Mucosa of gallbladder (tissue), 1 donor: ENCODE measurements at regions not wholly inside any gene's neighbourhood (a gene's known extent, or its start where the extent isn't known, plus 50 kb on each side); places are given as distances from the start of the nearest gene placed in this dataset.
"Not testable (repeated sequence)": the region's sequence is repeated elsewhere in the genome, so short reads cannot be mapped to it uniquely, and the experiment has no call there.

Experiments used
- DNase-seq: peaks from one replicate; pipeline ENCODE4 v3.0.0-alpha.2; 2020; ENCODE audit warnings: low spot score
- donor health status: DM: no; HTN: no; CAD: no.

DNA sequence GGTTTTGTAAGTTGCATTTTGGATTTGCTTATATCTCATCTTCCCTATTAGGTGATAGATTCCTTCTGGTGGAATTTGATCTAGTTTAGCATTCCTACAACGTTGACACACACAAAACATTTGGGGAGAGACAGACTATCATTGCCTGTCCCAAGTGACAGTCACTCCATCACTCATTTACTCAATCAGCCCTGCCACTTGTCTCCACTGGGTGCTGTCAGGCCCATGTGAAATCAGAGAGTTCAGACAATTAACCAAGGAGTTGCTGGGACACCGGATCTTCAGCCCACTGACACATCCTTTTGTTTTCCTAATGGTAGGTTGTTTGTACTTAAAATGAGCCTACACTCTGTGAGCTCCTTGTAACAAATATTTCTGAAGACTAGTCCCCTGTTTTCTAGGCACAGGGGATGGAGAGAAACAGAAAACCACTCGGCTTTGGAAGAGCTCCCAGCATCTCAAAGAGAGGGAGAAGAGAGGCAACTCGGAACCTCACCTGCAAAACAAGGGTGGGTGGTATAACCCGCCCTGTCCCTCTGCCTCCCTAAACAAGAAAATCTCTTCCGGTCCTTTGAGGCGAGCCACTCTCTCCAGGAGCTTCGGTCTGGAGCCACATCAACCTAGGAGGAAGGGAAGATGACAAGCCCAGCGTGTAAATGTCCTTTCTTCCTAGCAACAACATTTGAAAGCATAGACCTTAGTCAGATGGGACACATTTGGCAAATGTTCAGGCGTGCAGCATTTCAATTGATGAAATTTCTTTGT, 440.9 kb upstream of the KLF12 start:
- DNase-seq = no peak

DNA sequence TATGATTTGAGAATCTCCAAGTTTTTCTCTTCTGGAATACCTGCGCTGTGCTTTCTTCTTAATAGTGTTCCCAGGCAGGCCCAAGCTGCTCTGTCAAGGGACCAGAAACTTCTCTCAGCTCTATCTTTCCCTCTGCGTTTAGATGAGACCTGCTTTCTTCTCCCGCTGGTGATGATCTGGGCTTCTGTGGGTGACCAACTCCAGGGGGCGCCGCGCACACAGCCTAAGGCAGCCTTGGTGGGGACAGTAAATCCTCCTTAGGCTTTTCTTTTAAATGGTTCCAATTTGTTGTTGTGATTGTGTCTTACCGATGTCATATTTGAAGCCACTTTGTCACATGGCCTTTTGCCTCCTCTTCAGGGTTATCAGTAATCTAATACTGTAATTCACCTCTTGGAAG, 439.4 kb upstream of the KLF12 start:
- DNase-seq = no peak

DNA sequence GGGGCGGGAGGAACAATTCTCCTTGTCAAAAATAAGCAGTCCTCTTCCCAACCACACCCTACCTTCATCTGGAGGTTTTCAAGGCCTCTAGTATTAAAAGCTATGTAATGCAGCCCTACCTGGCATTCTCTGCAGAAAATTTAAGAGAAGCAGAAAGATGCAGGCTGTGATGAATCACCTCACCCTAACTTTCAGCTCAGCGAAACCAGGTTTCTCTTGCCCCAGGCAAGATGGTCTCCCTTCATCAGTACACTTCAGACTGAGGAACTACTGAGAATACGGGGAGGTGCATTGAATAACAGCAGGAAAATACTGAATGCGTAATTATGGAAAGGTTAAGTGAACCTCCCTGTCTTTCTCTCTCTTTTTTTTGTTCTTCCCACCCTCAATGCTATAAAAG, 437.6 kb upstream of the KLF12 start:
- no peak for DNase-seq

DNA sequence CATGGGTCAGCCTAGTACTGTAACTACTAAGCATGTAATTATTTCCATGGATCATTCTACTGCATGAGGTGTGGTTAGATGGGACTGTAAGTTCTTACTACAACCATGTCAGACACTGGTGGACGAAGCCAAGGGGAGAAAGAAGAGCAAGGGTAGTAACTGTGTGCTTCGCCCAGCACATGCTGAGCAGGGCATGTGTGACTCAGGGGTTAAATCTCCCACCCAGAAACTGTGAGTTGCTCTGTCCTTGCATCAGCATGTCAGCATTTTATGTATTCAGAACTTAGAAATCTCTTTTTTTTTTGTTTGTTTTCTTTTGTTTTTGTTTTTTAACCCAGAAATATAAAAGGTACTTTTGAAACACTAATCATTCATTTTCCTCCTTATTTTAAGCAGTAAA, 436.6 kb upstream of the KLF12 start:
- no peak for DNase-seq

DNA sequence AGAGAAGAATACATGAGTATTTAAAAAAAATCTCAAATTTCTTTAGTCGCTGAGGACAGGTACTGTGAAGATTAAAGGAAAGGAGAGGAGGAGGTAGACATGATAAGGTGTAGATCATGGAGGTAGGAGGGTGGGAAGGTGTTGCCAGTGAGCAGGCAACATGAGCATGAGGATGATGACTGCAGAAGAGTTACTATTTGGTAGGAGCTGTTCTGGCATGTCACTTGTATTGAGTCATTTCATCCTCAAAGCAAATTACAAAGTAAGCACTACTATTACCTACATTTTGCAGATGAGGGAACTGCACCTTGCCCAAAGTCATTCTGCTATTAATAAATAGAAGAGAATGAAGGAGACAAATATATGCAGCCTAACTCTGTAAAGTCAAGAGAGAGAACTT, 435.8 kb upstream of the KLF12 start:
- DNase-seq = no peak

DNA sequence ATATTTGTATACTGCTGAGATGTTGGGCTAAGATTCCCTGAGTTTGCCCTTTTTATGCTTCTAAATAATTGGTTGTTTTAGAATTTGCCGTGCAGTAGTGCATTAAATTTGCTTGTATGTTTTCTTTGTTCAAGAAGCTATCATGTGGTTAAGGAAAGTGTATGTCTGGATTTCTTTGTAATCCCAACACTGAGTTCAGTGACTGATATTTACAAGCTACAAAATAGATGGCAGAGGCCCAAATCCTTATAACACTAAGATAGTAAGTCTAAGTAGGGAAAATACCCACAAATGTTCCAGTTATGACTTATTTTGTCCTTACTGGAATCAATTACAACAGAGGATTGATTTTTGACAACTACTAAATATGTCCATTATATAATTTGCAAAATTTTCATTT, 435.0 kb upstream of the KLF12 start:
- DNase-seq = no peak

DNA sequence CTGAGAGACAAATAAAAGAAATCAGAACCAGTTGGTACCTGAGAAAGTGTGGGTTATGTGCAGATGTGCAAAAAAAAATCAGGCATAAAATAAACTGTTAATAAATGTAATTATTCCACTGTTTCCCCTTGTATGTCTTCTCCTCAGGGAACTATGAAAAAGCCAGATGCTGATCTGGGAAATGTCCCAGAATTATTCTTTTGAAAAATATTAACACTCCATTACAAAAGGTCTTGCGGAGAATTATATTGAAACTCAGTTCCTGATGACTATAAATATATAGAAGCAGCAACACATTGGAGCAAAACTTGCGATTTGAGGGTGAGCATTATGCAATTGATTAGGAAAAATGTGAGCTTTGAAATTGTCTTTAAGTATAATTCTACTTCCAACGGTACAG, 433.3 kb upstream of the KLF12 start:
- no peak for DNase-seq

DNA sequence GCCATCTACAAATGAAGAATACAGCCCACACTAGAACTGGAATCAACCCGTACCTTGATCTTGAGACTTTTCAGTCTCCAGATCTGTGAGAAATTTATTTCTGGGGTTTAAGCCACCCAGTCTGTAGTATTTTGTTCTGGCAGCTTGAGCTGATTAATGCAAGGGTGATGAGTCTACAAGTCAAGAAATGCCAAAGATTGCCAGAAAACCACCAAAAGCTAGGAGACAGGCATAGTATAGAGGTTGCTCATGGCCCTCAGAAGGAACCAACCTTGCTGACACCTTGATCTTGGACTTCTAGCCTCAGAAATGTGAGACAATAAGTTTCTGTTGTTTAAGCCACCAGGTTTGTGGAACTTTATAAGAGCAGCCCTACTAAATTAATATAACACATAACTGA, 428.2 kb upstream of the KLF12 start:
- DNase-seq = no peak

DNA sequence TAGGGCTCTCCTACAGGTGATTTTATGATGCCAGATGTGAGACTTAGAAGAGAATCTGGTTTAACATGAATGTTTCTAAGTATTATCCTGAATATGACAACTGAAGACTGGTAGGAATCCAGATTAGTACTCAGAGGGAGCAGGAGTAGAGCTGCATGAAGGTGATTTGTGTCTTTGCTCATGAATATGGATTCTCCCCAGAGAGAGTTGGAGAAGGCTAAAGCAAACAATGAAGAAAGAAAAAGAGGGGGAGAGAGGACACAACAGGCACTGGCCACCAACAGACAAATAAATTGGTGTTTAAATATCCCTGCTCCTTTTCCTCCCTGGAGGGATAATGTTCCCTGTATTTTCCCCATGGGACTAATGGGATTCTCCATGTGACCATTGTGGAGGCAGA, 427.0 kb upstream of the KLF12 start:
- DNase-seq = no peak

DNA sequence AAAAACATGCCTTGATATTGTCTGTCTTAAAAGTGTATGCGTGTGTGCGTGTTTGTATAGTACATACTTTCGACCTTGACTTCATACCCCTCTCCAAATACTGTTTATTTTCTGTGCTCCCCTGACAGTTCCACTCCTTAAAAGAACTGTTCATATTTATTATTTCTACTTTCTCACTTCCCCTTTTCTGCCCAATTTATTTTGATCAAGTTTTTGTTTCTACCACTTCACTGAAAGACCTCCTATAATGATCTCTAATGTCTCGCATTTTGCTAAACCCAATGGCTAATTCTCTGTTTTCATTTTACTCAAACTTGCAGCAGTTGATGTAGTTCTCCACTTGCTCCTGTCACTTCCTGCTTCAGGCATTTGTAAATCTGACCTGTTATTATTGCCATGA, 426.1 kb upstream of the KLF12 start:
- DNase-seq = no peak

DNA sequence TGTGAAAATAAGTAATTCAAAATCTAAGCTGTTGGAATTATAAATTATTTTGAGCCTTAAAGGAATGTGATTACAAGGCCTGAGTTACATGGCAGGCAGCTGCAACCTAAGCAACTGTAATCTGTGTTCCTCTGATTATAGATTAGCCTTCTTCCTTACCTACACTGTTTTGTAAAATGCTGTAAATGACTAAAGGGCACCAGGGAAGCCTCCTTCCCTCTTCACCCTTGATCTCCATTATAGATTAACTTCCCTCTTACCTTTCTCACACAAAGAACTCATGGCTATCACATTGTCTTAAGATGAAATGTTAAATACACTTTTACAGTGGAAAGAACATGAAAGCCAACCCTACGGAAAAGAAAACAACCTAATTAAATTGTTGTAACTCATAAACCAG, 423.7 kb upstream of the KLF12 start:
- no peak for DNase-seq

DNA sequence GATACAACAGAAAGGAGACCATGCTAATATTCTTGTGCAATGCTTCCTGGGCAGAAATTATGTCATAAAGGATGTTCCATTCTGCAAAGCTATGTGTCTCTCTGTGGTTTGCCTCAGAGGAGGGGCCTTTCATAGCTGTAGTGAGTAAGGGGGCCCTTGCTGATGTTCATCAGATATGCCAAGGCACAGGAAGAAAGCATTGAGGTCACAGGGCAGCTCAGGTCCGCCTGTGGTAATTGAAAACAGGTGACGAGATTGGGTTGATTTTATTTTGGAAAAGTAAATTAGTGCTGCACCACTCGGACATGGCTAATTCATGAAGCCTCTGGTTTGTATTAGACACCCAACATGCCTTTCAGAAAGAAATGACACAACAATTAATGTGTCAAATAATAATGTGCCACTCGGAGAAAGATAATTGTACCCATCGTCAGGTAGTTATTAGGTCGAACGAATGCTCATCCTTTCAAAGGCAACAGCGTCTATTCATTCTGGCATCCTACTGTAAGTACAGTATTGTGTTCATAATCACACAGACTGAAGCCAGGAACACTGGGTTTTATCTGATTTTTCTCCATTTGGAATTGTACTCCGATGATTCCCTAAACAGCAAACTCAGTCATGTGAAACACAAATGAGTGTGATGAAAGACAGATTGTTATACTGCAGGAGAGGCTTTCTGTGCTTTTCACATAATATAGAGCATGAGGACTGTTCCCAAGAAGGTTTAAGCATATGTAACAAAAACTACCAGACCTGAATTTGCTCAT, 421.6 kb upstream of the KLF12 start:
- no peak for DNase-seq

DNA sequence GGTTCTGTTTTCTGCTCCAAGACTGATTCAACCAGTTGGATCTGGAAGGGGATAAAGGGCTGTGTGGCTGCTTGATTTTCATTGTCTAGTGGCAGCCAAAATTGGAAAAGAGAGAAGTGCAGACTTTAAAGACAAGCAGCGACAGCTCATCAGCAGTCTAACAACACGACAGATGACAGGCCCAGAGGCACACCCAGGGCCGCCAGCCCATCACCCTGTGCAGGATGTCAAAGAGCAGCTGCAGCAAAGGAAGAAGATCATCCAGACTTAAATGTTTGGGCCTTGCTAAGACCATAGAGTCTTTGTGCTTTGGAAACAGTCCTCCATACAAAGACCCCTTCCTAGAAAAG, 421.0 kb upstream of the KLF12 start:
- DNase-seq = no peak

DNA sequence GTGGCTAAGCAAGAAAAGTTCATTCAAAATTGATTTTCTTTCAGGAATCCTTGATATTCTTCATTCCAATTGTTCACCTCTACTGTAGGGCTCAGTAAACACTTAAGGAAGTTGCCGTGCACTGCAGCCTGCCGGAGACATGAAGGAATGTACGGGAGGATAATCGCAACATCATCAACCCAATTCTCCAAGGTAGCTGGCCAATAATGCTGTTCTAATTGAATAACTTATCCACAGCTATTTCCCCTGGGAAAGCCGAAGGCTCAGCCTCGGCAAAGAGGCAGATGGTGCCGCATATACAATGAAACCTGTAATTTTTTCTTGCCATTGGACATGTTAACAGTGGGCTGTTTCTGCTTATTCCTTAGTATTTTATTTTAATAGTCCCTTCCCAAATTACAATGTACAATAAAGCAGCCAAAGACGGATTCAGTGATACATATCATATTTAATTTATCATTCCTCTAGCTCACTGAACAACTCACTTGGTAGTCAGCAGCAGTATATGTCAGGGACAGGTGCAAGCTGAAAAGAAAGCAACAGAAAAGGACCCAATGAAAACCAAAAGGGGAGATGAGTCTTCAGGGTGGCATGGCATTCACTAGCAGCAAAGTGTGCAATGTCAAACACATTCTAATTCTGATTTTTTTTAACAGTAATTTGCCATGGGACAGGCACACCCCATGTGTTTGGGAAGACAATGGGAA, 420.5 kb upstream of the KLF12 start:
- DNase-seq = no peak

DNA sequence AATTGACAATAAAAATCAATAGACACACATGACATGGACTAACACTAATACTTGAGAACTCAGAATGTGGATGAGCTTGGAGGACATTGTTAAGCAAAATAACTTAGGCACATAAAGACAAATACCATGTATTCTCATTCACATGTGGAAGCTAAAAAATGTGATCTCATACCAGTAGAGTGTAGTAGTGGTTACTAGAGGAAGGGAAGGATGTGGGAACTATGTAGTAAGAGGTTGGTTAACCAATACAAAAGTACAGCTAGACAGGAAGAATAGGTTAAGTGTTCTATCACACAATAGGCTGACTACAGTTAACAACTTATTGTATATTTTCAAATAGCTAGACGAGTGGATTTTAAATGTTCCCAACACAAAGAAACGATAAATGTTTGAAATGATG, 415.8 kb upstream of the KLF12 start:
- DNase-seq = no peak

DNA sequence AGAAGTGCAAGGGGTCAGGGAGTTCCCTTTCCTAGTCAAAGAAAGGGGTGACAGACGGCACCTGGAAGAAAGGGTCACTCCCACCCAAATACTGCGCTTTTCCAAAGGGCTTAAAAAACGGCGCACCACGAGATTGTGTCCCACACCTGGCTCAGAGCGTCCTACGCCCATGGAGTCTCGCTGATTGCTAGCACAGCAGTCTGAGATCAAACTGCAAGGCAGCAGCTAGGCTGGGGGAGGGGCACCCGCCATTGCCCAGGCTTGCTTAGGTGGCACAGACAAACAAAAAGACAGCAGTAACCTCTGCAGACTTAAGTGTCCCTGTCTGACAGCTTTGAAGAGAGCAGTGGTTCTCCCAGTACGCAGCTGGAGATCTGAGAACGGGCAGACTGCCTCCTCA, 402.4 kb upstream of the KLF12 start:
- not testable (repeated sequence) for DNase-seq

DNA sequence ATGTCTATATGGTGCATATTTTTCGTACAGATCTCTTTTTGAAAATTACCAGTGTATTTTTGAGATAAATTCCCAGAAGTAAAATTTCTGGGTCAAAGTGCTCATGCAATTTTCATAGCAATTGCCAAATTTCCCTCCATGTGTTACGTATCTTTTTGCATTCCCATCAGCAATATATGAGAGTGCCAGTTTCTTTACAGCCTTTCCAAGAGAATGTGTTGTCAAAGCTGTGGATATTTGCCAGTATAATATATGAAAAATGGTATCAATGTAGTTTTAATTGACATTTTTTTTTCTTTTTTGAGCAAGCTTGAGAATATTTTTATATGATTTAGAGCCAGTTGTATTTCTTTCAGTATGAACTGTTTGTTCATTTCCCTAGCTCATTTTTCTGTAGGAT, 399.0 kb upstream of the KLF12 start:
- no peak for DNase-seq

DNA sequence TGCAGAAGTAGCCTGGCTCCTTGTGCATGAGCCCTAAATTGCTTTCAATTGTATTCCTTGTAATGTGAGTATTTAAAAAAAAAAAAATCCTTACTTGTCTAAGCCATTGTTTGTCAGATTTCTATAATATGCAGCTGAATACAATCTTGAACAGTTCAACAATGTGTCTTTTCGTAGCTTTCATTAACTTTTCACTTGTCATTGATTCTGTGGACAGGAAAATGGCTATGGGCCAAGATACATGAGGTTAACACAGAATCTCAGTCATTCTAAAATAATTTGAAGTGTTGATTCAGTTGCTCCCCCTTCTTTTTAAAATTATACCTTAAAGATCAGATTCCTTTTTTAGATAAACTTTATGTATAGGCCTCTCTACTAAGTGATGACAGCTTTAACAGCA, 395.8 kb upstream of the KLF12 start:
- DNase-seq = no peak

DNA sequence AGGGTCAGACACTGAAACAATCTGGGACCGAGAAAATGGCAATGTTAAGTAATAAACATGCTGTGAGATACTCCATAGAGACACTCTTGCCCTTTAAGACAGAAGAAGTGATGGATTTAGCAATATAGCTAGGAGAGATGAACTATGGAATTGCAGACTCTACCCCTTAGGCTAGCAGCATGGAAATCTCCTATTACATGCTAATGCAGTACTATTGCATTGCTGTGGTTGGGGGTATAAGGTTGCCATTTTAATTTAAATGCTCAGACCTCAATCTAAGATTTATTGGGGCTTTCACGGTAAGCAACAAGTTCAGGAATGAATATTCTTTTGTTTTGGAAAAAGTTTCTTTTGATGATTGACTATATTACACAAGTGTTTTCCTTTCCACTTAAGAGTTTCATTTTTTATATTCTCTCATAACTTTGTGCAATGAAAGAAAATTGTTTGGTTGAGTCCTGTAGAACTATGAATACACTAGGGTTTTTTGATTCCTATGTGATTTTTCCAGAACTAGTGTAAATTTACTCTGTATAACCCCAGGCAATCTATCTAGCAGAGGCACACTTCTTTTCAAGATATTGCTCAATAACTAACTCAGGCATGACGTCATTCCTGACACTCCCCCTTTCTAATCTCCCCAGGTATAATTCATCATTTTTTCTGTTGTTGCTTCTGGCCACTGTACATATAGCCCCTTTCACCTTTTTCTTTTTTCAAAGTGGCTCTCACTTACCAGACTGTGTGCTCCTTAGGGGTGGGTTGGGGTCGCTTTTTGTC, 394.7 kb upstream of the KLF12 start:
- no peak for DNase-seq

DNA sequence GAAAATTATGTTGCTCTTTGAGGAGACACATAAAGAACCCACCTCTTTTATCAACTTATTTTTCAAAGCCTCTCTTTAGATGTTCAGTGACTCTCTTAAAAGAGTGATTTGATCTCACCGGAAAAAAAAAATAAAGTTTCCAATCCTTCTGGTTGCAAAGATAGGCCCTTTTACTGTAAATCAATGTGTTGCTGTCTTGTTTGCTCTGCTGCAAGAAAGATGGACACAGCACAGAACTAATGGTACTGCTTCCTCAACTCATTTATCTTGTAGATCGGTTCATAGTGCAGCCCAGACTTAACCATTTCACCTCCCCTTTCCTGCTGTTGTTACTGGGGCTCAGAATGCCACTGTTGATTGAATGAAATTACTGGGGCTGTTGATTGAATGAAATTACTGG, 388.9 kb upstream of the KLF12 start:
- DNase-seq = no peak

DNA sequence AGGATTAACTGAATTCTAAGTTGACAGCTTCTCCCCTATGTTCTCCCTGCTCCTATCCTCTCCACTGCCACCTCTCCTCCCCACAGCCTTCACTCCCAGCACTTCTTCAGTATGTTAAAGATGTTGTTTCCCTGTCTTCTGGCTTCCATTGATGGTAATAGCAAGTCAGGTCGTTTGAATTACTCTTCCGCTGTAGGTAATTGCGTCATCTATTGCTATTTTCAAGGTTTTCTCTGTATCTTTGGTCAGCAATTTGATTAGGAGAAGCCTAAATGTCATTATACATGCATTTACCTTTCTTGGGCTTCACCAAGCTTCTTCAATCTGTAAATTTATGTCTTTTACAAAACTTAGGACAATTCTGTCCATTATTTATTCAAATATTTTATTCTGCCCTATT, 377.3 kb upstream of the KLF12 start:
- no peak for DNase-seq

DNA sequence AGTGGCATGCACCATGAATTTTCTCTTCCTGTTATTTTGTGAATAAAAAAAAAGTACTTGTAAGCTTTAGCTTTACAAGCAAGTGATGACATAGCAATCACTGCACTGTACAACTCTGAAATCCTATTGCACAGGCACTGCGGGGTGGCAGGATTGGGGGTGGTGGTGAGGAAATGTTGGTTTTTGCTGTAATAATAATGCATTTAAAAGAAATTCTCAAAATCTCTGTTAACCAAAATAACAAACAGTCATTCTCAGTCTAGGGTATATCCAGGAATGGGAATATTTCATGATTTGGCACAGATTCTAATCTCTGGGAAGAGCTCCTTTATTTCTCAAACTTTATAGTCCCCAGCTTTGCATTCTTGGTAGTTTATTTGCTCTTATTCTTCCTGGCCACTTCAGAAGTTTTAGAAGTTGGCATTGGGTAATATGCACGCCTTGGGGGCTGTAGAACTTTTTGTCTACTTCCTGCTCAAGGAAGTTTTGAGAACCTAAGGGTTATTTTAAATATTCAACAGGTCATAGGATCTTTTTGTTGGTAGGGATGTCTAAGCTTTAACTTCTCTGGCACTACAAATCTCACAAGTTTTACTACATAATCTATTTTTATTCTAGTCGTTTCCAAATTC, 353.0 kb upstream of the KLF12 start:
- DNase-seq = no peak
